DOHH2 (cell line): ENCODE measurements at regions not wholly inside any gene's neighbourhood (a gene's known extent, or its start where the extent isn't known, plus 50 kb on each side); places are given as distances from the start of the nearest gene placed in this dataset.

Source experiments
- CTCF ChIP-seq: fragments of 200-600 bp; sonication (generic); IDR thresholded peaks from one replicate; pipeline ENCODE4 v1.5.1; 2014; ENCODE audit warnings: antibody characterized with exemption, mild to moderate bottlenecking, low read depth, low read length; ENCODE audit not compliant: poor library complexity, severe bottlenecking
- EZH2phosphoT487 ChIP-seq: fragments of 200-600 bp; sonication (generic); IDR thresholded peaks from 2 replicates; pipeline ENCODE4 v1.6.1; 2017; ENCODE audit warnings: borderline replicate concordance, mild to moderate bottlenecking, antibody characterized with exemption, low read length, moderate library complexity, mixed read lengths

GRCh38 chr5:74482523-74482922 is 158.0 kb downstream of the ENC1 start:
- no peak for TF ChIP-seq EZH2phosphoT487
- TF ChIP-seq CTCF: no peak
